ENCODE measurements at regions not wholly inside any gene's neighbourhood (a gene's known extent, or its start where the extent isn't known, plus 50 kb on each side); places are given as distances from the start of the nearest gene placed in this dataset.

DNA sequence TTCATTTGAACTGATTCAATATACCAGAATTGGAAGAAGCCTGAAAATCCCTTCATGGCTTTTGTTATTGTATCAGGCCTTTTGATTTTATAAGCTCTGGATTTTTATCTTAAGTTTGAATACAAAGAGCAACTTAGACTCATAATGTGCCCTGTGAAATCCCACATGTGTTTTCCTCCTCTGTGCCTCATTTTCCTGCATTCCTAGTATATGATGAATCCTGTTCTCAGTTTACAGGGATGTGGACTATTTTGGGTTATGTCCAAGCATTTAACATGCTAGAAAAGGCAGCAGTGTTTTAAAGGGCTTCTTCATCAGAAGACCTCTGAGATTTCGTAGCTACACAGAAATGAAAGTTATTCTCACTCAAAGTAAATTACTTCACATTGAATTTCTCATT is 455.0 kb downstream of the RFPL4B start:
- peak; percentile 81 to 85 for DNase-seq (ENCODE audit: low read depth in 2 of 2)
- TF ChIP-seq CTCF (IDR thresholded peaks at IDR 0.05; ENCODE audit: low read depth, low read length): no peak
- no peak overlapping the region for H3K4me3 ChIP-seq (replicated peaks in 1 of 2; ENCODE audit: low read depth in 2 of 2, low read length in 2 of 2)

DNA sequence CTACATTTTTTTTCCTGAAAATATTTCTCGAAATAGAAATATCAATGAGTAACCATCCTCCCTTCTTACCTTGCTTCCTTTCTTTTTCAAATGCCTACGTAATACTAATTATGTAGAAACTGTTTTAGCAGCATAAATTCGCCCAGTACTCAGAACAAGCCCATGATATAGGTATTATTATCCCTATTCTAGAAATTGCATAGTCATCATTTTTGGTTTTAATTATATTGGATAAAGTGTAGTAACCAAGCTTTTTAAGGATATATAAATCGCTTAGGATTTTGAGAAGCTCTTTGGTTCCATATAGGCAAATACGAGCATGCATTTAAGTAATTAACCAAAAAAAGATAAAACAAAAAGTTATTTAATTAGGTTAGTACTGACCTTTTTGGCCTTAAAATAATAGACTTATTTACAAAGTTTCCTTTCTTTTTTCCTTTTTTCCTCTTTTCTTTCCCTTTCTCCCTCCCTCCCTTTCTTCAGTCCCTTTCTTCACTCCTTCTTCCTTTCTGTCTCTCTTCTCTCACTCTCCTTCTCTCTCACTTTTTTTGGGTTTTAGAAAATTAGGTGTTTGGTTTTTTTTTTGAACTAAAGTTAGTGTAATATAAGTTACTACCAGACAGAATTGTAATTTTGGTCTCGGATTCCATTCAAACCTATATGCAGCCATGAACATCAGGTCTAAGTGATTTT is 457.7 kb downstream of the RFPL4B start:
- no peak for TF ChIP-seq CTCF (IDR thresholded peaks at IDR 0.05; ENCODE audit: low read depth, low read length)
- no peak overlapping the region for H3K4me3 ChIP-seq (replicated peaks in 1 of 2; ENCODE audit: low read depth in 2 of 2, low read length in 2 of 2)
- no peak for DNase-seq (ENCODE audit: low read depth in 2 of 2)

- no peak for TF ChIP-seq CTCF (IDR thresholded peaks at IDR 0.05; ENCODE audit: low read depth, low read length)
- peak in 1 of 2 donors; percentile 22 for DNase-seq (ENCODE audit: low read depth in 2 of 2)
- no peak overlapping the region for H3K4me3 ChIP-seq (replicated peaks in 1 of 2; ENCODE audit: low read depth in 2 of 2, low read length in 2 of 2)
These were observed 459.2 kb downstream of the RFPL4B start for GRCh38 chr6:112806163-112806865.

DNA sequence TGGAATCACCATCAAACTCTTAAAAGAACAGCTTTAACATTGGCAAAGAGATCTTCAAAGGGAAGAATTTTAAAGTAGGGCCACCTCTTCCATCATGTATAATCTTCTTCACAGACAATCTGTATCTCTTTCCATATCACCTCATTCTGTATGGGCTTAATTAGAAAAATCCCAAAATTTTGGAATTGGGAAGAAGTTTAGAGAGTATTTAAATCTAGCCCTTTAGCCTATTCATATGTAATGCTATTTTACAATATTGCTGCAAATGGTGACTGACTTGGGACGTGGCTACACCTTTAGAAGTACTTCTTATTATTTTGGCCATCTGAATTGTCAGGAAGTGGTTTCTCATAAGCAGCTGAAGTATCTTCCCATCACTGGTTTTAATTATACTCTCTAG is 474.3 kb downstream of the RFPL4B start:
- H3K4me3 ChIP-seq (replicated peaks in 1 of 2; ENCODE audit: low read depth in 2 of 2, low read length in 2 of 2): no peak overlapping the region
- TF ChIP-seq CTCF (IDR thresholded peaks at IDR 0.05; ENCODE audit: low read depth, low read length): no peak
- DNase-seq (ENCODE audit: low read depth in 2 of 2): no peak

DNA sequence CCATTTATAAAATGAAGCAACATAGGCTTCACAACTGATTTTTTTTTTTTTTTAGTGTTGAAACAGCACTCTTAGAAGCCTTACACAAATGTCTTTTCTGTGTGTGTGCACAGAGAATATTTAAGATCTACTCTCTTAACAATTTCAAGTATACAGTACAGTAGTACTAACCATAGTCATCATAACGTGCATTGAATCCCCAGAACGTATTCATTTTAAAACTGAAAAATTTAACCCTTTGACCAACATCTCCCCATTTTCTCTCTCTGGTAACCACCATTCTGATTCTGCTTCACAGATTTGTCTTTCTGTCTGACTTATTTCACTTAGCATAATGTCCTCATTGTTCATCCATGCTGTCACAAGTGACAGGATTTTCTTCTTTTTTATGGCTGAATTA is 475.6 kb downstream of the RFPL4B start:
- no peak for TF ChIP-seq CTCF (IDR thresholded peaks at IDR 0.05; ENCODE audit: low read depth, low read length)
- no peak for DNase-seq (ENCODE audit: low read depth in 2 of 2)
- H3K4me3 ChIP-seq (replicated peaks in 1 of 2; ENCODE audit: low read depth in 2 of 2, low read length in 2 of 2): no peak overlapping the region

DNA sequence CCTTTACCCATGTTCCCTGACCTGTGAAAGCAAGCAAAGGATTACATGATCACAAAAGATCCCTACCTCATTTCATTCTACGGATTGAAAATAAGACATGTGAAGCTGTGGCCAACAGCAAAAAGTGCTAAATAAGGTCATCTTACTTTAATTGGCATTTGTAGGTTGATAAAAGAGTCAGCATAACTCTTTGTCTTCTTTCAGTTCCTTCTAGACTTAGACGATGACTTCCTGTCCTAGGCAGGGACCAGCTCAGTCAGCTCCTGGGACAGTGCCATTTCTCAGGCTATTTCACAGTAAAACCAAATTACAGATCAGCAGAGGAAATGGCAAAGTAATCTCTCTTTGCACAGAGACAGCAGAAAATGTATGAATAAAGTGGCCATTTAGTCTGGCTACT is 480.7 kb downstream of the RFPL4B start:
- DNase-seq (ENCODE audit: low read depth in 2 of 2): peak in 1 of 2 donors; percentile 33
- H3K4me3 ChIP-seq (replicated peaks in 1 of 2; ENCODE audit: low read depth in 2 of 2, low read length in 2 of 2): no peak overlapping the region
- no peak for TF ChIP-seq CTCF (IDR thresholded peaks at IDR 0.05; ENCODE audit: low read depth, low read length)

Data from cardiac fibroblast (primary cell).